Right cardiac atrium (tissue), 5 donors: ENCODE measurements at regions not wholly inside any gene's neighbourhood (a gene's known extent, or its start where the extent isn't known, plus 50 kb on each side); places are given as distances from the start of the nearest gene placed in this dataset.

ENCODE experiments used
- ATAC-seq, 2 donors: fragments of 200-7000 bp; cut with Tn5 transposase; one replicate each; pipeline versions ENCODE4 v1.8.0 to v1.9.1; 2020; ENCODE audit warnings: moderate library complexity in 2 of 2, mild to moderate bottlenecking in 1 of 2
- DNase-seq, 3 donors: peaks; one replicate each; pipeline ENCODE4 v3.0.0-alpha.2; 2020
- H3K27ac ChIP-seq: one replicate; pipeline ENCODE4 v1.5.1; 2013; ENCODE audit warnings: mild to moderate bottlenecking, low read length, control low read depth, moderate library complexity
- H3K27me3 ChIP-seq: one replicate; pipeline ENCODE4 v1.6.1; 2013; ENCODE audit not compliant: control insufficient read depth, insufficient read depth
- H3K4me1 ChIP-seq: one replicate; pipeline ENCODE4 v1.6.1; 2013; ENCODE audit warnings: low read length; ENCODE audit not compliant: control insufficient read depth, insufficient read depth
- H3K4me3 ChIP-seq: one replicate; pipeline ENCODE4 v1.5.1; 2013; ENCODE audit warnings: low read length, control low read depth
- H3K9me3 ChIP-seq: one replicate; pipeline ENCODE4 v1.6.1; 2013; ENCODE audit warnings: low read length; ENCODE audit not compliant: control insufficient read depth
- WGBS: extraction: QIAGEN DNeasy Blood & Tissue Kit; methylation state at CpG from one replicate; pipeline ENCODE4 v1.1.7; 2013; 5-methylcytosine and 5-hydroxymethylcytosine counted together
- intact Hi-C, 4 donors: fragments of 100-400 bp; cut with DNase I; formaldehyde crosslinking; loops; one replicate each; pipeline versions ENCODE4 v1.11.0 to v1.14.0; 2022 to 2023
- donor health status: healthy with polysubstance abuse.
- donor health status: DM: no; HTN: yes; CAD: no.
- donor health status: DM: no; HTN: no; CAD: no.
- donor health status: DM: no; HTN: yes; CAD: no; lungs with severe emphysema.
- donor health status: DM: yes; HTN: yes; CAD: no.

DNA sequence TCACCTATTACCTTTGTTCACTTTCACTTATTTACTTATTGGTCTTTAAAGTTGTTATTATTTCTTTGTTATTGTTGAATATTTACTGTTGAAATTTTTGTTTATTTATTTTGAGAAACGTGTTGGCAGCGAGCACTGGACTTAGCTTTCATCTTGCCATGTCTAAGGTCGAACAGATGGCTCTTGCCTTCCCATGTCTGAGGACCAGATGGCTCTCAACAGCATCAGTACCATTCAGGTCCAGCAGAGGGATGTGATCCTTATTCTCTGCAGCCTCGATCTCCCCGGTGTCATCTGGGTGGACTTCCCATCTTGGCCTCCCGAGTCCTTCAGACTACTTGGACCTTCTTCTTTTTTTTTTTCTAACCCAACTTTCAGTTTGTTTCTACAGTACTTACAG lies 1437.6 kb downstream of the UQCRFS1 start:
- ATAC-seq (no peak), DNase-seq (no peak)
- H3K27me3 ChIP-seq, result no peaks in the 10 kb centered on the region
- intact Hi-C loops, result no loop called here
- WGBS, result 97% methylated on average over 6 of the region's 6 CpGs
- H3K9me3 ChIP-seq, result no peaks in the 10 kb centered on the region
- no peak overlapping the region for H3K4me3 ChIP-seq
- no peak overlapping the region for H3K27ac ChIP-seq
- no peaks in the 10 kb centered on the region for H3K4me1 ChIP-seq

DNA sequence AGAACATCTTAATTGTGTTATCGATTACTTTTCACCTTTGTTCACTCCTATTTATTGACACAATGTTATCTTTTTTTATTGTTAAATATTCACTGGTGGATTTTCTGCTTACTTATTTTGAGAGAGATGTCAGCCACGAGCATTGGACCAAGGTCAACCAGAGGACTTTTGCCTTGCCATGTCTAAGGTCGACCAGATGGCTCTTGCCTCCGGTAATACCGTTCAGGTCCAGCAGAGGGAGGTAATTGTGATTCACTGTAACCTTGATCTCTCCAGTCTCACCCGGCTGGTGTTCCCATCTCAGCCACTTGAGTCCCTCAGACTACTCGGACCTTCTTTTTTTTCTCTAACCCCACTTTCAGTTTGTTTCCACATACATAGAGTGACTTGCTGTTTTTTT lies 1438.1 kb downstream of the UQCRFS1 start:
- DNase-seq, result no peak
- WGBS, result 91% methylated on average over 7 of the region's 7 CpGs
- no peak overlapping the region for H3K27ac ChIP-seq
- no peak for ATAC-seq
- H3K4me1 ChIP-seq, result no peaks in the 10 kb centered on the region
- H3K9me3 ChIP-seq, result no peaks in the 10 kb centered on the region
- no peak overlapping the region for H3K4me3 ChIP-seq
- intact Hi-C loops, result no loop called here
- H3K27me3 ChIP-seq, result no peaks in the 10 kb centered on the region

DNA sequence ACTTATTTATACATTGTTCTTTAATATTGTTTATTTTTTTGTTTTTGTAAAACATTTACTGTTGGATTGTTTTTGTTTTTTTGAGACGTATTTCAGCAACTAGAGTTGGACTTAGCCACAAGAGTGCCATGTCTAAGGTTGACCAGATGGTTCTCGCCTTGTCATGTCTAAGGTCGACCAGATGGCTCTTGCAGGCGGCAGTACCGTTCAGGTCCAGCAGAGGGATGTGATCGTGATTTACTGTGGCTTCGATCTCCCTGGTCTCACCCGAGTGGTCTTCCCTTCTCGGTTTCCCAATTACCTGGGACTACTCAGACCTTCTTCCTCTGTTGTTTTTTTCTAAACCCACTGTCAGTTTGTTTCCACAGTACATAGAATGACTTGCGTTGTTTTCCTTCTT lies 1438.6 kb downstream of the UQCRFS1 start:
- no peaks in the 10 kb centered on the region for H3K9me3 ChIP-seq
- DNase-seq, result no peak

DNA sequence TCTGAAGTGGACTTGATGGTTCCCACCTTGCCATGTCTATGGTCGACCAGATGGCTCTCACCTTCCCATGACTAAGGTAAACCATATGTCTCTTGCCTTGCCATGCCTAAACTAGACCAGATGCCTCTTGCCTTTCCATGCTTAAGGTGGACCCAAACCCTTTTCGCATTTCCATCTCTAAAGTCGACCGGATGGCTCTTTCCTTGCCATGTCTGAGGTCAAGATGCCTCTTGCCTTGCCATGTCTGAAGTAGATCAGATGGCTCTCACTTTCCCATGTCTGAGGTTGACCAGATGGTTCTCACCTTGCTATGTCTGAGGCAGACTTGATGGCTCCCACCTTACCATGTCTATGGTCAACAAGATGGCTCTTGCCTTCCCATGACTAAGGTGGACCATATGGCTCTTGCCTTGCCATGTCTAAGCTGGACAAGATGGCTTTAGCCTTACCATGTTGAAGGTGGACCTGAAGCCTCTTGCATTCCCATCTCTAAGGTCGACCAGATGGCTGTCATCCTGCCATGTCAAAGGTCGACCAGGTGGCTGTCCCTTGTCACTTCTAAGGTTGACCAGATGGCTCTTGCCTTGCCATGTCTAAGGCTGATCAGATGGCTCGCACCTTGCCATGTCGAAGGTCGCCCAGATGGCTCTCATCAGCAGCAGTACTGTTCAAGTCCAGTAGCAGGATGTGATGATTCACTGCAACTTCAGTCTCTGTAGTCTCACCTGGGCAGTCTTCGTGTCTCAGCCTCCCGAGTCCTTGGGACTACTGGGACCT lies 1439.4 kb downstream of the UQCRFS1 start:
- H3K9me3 ChIP-seq, result no peaks in the 10 kb centered on the region
- intact Hi-C loops, result no loop called here
- 83% methylated on average over 11 of the region's 11 CpGs for WGBS
- no peaks in the 10 kb centered on the region for H3K4me1 ChIP-seq
- DNase-seq (no peak), ATAC-seq (no peak)
- H3K4me3 ChIP-seq, result no peak overlapping the region
- H3K27me3 ChIP-seq, result no peaks in the 10 kb centered on the region
- H3K27ac ChIP-seq, result no peak overlapping the region

More for the DNA sequence above, 1438.6 kb downstream of the UQCRFS1 start:
- WGBS, result 97% methylated on average over 10 of the region's 10 CpGs
- Histone ChIP-seq H3K27ac (no peak overlapping the region), H3K4me3 (no peak overlapping the region), H3K27me3 (no peaks in the 10 kb centered on the region), H3K4me1 (no peaks in the 10 kb centered on the region)
- ATAC-seq, result no peak
- intact Hi-C loops, result no loop called here

GRCh38 chr19:27772059-27772458 lies 1440.9 kb downstream of the UQCRFS1 start:
- Histone ChIP-seq H3K27me3 (no peaks in the 10 kb centered on the region), H3K27ac (no peak overlapping the region), H3K4me1 (no peaks in the 10 kb centered on the region), H3K9me3 (no peaks in the 10 kb centered on the region), H3K4me3 (no peak overlapping the region)
- WGBS, result 99% methylated on average over 6 of the region's 6 CpGs
- DNase-seq (no peak), ATAC-seq (no peak)
- intact Hi-C loops, result no loop called here

- no peak overlapping the region for H3K4me3 ChIP-seq
- WGBS, result 98% methylated on average over 5 of the region's 5 CpGs
- no peaks in the 10 kb centered on the region for H3K27me3 ChIP-seq
- H3K4me1 ChIP-seq, result no peaks in the 10 kb centered on the region
- ATAC-seq (no peak), DNase-seq (no peak)
- intact Hi-C loops, result no loop called here
- no peak overlapping the region for H3K27ac ChIP-seq
- H3K9me3 ChIP-seq, result no peaks in the 10 kb centered on the region
These were observed 1442.9 kb downstream of the UQCRFS1 start for GRCh38 chr19:27770095-27770494.

- no peak for DNase-seq
- 94% methylated on average over 8 of the region's 8 CpGs for WGBS
These were observed 1445.7 kb downstream of the UQCRFS1 start for GRCh38 chr19:27767234-27767633.

GRCh38 chr19:27765912-27766725 lies 1446.8 kb downstream of the UQCRFS1 start:
- DNase-seq (no peak), ATAC-seq (no peak)
- no peaks in the 10 kb centered on the region for H3K27me3 ChIP-seq
- no peaks in the 10 kb centered on the region for H3K4me1 ChIP-seq
- intact Hi-C loops, result no loop called here
- no peak overlapping the region for H3K27ac ChIP-seq
- WGBS, result 80% methylated on average over 12 of the region's 12 CpGs
- H3K4me3 ChIP-seq, result no peak overlapping the region
- no peaks in the 10 kb centered on the region for H3K9me3 ChIP-seq

More at GRCh38 chr19:27767234-27767633, 1445.7 kb downstream of the UQCRFS1 start:
- Histone ChIP-seq H3K27me3 (no peaks in the 10 kb centered on the region), H3K4me3 (no peak overlapping the region), H3K9me3 (no peaks in the 10 kb centered on the region), H3K27ac (no peak overlapping the region), H3K4me1 (no peaks in the 10 kb centered on the region)
- intact Hi-C loops, result no loop called here
- no peak for ATAC-seq

- no peaks in the 10 kb centered on the region for H3K4me1 ChIP-seq
- DNase-seq (no peak), ATAC-seq (no peak)
- no peaks in the 10 kb centered on the region for H3K9me3 ChIP-seq
- WGBS, result 78% methylated on average over 7 of the region's 7 CpGs
- H3K27ac ChIP-seq, result no peak overlapping the region
- H3K4me3 ChIP-seq, result no peak overlapping the region
- intact Hi-C loops, result no loop called here
- no peaks in the 10 kb centered on the region for H3K27me3 ChIP-seq
These were observed 1447.6 kb downstream of the UQCRFS1 start for GRCh38 chr19:27765397-27765796.

DNA sequence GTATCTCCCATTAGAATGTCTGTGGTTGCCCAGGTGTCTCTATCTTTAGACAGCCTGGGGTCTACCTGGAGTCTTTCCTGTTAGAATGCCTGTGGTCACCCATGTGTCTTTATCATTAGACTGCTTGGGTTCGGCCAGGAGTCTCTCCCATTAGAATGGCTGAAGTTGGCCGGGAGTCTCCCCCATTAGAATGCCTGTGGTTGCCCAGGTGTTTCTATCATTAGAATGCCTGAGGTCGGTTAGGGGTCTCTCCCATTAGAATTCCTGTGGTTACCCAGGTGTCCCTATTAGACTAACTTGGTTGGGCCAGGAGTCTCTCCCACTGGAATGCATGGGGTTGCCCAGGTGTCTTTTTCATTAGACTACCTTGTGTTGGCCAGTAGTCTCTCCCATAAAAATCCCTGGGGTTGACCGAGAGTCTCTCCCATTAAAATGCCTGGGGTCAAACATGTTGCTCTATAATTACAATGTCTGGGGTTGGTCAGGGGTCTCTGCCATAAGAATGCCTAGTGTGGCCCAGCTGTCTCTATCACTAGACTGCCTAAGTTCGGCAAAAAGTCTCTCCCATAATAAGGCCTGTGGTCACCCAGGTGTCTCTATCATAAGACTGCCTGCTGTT lies 1448.7 kb downstream of the UQCRFS1 start:
- DNase-seq, result no peak
- no peaks in the 10 kb centered on the region for H3K9me3 ChIP-seq
- H3K27ac ChIP-seq, result no peak overlapping the region
- WGBS, result 92% methylated on average over 5 of the region's 5 CpGs
- no peaks in the 10 kb centered on the region for H3K4me1 ChIP-seq
- intact Hi-C loops, result no loop called here
- no peak overlapping the region for H3K4me3 ChIP-seq
- ATAC-seq, result no peak
- H3K27me3 ChIP-seq, result no peaks in the 10 kb centered on the region

GRCh38 chr19:27762933-27763332 lies 1450.0 kb downstream of the UQCRFS1 start:
- no peak for ATAC-seq
- no peaks in the 10 kb centered on the region for H3K4me1 ChIP-seq
- H3K9me3 ChIP-seq, result no peaks in the 10 kb centered on the region

More at GRCh38 chr19:27762933-27763332, 1450.0 kb downstream of the UQCRFS1 start:
- no peak for DNase-seq
- intact Hi-C loops, result no loop called here
- 70% methylated on average over 4 of the region's 4 CpGs for WGBS
- Histone ChIP-seq H3K4me3 (no peak overlapping the region), H3K27me3 (no peaks in the 10 kb centered on the region), H3K27ac (no peak overlapping the region)
